Fibroblast of lung (primary cell): ENCODE measurements at regions not wholly inside any gene's neighbourhood (a gene's known extent, or its start where the extent isn't known, plus 50 kb on each side); places are given as distances from the start of the nearest gene placed in this dataset.
A peak's percentile ranks its signal among the peaks of the same experiment; 100 is the strongest.

ENCODE experiments used
- DNase-seq, 2 donors: peaks; one replicate each; pipeline versions ENCODE4 v3.0.0 to v3.0.0-alpha.2; 2010; ENCODE audit warnings: low read depth in 2 of 2
- H2AFZ ChIP-seq: 2 replicates; pipeline ENCODE4 v1.5.1; 2012; ENCODE audit warnings: low read length, control low read depth, inconsistent platforms
- H3K27ac ChIP-seq: 2 replicates; pipeline ENCODE4 v1.5.1; 2011; ENCODE audit warnings: low read length, control low read depth; ENCODE audit not compliant: insufficient read depth
- H3K27me3 ChIP-seq: 2 replicates; pipeline ENCODE4 v1.5.1; 2011; ENCODE audit warnings: mild to moderate bottlenecking, low read length; ENCODE audit not compliant: control insufficient read depth, insufficient read depth
- H3K36me3 ChIP-seq: 2 replicates; pipeline ENCODE4 v1.5.1; 2011; ENCODE audit warnings: low read length; ENCODE audit not compliant: control insufficient read depth, insufficient read depth
- H3K4me1 ChIP-seq: 2 replicates; pipeline ENCODE4 v1.5.1; 2011; ENCODE audit warnings: low read length; ENCODE audit not compliant: control insufficient read depth, insufficient read depth; ENCODE audit errors: extremely low read depth
- H3K4me2 ChIP-seq: 2 replicates; pipeline ENCODE4 v1.5.1; 2011; ENCODE audit warnings: low read length, control low read depth; ENCODE audit not compliant: insufficient read depth; ENCODE audit errors: extremely low read depth
- H3K4me3 ChIP-seq, 4 experiments: fragments of 200-600 bp in 1 of 4; sonication (generic) in 1 of 4; replicated peaks in 1 of 4; 2 replicates each; pipeline ENCODE4 v1.5.1; 2011 to 2016; ENCODE audit warnings: low read length in 4 of 4, low read depth in 3 of 4, mild to moderate bottlenecking in 3 of 4, control low read depth in 2 of 4, inconsistent platforms in 1 of 4, mixed read lengths in 1 of 4; ENCODE audit not compliant: insufficient read depth in 1 of 4; ENCODE audit errors: control extremely low read depth in 1 of 4
- H3K79me2 ChIP-seq: 2 replicates; pipeline ENCODE4 v1.5.1; 2012; ENCODE audit warnings: mild to moderate bottlenecking, low read length, inconsistent platforms; ENCODE audit not compliant: control insufficient read depth, insufficient read depth
- H3K9ac ChIP-seq: 2 replicates; pipeline ENCODE4 v1.5.1; 2011; ENCODE audit warnings: mild to moderate bottlenecking, low read length, control low read depth; ENCODE audit not compliant: insufficient read depth
- H3K9me3 ChIP-seq: 2 replicates; pipeline ENCODE4 v1.5.1; 2012; ENCODE audit warnings: low read depth, low read length; ENCODE audit not compliant: control insufficient read depth, insufficient read depth
- H4K20me1 ChIP-seq: 2 replicates; pipeline ENCODE4 v1.5.1; 2011; ENCODE audit warnings: low read length; ENCODE audit not compliant: control insufficient read depth, insufficient read depth; ENCODE audit errors: extremely low read depth
- EZH2 ChIP-seq: IDR thresholded peaks from 2 replicates; pipeline ENCODE4 v1.5.1; 2012; ENCODE audit warnings: low read length, control low read depth, mild to moderate bottlenecking; ENCODE audit errors: missing control alignments
- TF ChIP-seq, protein P1 (sequence below), 2 donors: IDR thresholded peaks in 1 of 2; conservative IDR thresholded peaks in 1 of 2; 1 replicate in 1 of 2; 2 replicates in 1 of 2; pipeline ENCODE4 v1.5.1; 2011 to 2012; ENCODE audit warnings: low read length in 2 of 2, control low read depth in 1 of 2, inconsistent platforms in 1 of 2, low read depth in 1 of 2, mild to moderate bottlenecking in 1 of 2

DNA sequence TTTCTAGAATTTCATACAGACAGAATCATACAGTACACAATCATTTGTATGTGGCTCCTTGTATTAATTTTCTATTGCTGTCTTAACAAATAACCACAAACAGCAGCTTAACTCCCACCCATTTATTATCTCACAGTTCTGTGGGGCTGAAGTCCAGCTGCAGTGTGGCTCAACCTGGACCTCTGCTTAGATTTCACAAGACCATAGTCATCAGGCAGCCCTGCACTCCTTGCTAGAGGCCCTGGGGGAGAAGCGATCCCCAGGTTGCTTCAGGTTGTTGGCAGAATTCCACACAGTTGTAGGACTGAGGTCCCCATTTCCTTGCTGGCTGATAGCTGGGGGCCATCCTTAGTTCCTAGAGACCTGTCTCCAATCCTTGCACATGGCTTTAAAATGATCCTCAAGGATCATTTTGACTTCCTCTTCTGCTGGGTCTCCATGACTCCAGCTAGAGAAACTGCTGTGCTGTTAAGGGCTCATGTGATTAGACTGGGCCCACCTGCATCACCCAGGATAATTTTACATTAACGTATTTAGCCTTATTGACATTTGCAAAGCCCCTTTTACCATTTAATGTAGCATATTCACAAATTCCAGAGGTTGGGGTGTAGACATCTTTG lies 60.9 kb upstream of the SMAD1 start:
- Histone ChIP-seq H3K27me3 (no peaks in the 10 kb centered on the region), H3K79me2 (no peaks in the 10 kb centered on the region), H3K9ac (no peak overlapping the region), H3K9me3 (no peaks in the 10 kb centered on the region), H3K36me3 (no peaks in the 10 kb centered on the region), H4K20me1 (no peaks in the 10 kb centered on the region), H2AFZ (no peak overlapping the region), H3K4me3 (no peak overlapping the region), H3K4me2 (no peak overlapping the region), H3K27ac (no peak overlapping the region), H3K4me1 (no peaks in the 10 kb centered on the region)
- DNase-seq: peak in 1 of 2 donors; percentile 5
- TF ChIP-seq EZH2: no peak
- TF ChIP-seq, protein P1, sequence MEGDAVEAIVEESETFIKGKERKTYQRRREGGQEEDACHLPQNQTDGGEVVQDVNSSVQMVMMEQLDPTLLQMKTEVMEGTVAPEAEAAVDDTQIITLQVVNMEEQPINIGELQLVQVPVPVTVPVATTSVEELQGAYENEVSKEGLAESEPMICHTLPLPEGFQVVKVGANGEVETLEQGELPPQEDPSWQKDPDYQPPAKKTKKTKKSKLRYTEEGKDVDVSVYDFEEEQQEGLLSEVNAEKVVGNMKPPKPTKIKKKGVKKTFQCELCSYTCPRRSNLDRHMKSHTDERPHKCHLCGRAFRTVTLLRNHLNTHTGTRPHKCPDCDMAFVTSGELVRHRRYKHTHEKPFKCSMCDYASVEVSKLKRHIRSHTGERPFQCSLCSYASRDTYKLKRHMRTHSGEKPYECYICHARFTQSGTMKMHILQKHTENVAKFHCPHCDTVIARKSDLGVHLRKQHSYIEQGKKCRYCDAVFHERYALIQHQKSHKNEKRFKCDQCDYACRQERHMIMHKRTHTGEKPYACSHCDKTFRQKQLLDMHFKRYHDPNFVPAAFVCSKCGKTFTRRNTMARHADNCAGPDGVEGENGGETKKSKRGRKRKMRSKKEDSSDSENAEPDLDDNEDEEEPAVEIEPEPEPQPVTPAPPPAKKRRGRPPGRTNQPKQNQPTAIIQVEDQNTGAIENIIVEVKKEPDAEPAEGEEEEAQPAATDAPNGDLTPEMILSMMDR (conservative IDR thresholded peaks at IDR 0.05 in 1 of 2, IDR thresholded peaks at IDR 0.05 in 1 of 2; ENCODE audit: low read depth in 1 of 2, low read length in 2 of 2): no peak

DNA sequence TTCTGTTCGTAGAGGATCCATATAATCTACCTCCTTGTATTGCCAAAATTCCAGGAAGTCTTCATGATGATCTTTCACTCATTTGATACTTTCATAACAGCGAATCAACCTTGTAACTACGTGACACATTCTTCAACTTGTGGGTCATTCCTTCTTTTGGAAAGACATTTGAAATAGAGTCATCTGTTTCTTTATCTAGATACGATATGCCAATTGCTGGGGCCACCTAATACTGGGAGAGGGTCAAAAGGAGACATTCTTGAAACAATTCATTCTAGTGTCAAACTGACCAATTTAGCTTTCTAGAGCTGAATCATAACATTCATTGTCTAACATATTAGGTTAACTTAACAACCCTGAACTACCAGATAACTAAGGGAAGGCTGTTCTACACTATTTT lies 62.9 kb upstream of the SMAD1 start:
- TF ChIP-seq EZH2: no peak
- TF ChIP-seq, protein P1 (conservative IDR thresholded peaks at IDR 0.05 in 1 of 2, IDR thresholded peaks at IDR 0.05 in 1 of 2; ENCODE audit: low read depth in 1 of 2, low read length in 2 of 2): no peak
- no peaks in the 10 kb centered on the region for H3K79me2 ChIP-seq
- no peaks in the 10 kb centered on the region for H4K20me1 ChIP-seq
- no peak overlapping the region for H3K9ac ChIP-seq
- H3K4me3 ChIP-seq: no peak overlapping the region
- H3K27me3 ChIP-seq: no peaks in the 10 kb centered on the region
- H3K36me3 ChIP-seq: no peaks in the 10 kb centered on the region
- H2AFZ ChIP-seq: no peak overlapping the region
- no peaks in the 10 kb centered on the region for H3K9me3 ChIP-seq
- H3K4me1 ChIP-seq: no peaks in the 10 kb centered on the region
- peak in 1 of 2 donors; percentile 18 for DNase-seq
- no peak overlapping the region for H3K4me2 ChIP-seq
- H3K27ac ChIP-seq: no peak overlapping the region

DNA sequence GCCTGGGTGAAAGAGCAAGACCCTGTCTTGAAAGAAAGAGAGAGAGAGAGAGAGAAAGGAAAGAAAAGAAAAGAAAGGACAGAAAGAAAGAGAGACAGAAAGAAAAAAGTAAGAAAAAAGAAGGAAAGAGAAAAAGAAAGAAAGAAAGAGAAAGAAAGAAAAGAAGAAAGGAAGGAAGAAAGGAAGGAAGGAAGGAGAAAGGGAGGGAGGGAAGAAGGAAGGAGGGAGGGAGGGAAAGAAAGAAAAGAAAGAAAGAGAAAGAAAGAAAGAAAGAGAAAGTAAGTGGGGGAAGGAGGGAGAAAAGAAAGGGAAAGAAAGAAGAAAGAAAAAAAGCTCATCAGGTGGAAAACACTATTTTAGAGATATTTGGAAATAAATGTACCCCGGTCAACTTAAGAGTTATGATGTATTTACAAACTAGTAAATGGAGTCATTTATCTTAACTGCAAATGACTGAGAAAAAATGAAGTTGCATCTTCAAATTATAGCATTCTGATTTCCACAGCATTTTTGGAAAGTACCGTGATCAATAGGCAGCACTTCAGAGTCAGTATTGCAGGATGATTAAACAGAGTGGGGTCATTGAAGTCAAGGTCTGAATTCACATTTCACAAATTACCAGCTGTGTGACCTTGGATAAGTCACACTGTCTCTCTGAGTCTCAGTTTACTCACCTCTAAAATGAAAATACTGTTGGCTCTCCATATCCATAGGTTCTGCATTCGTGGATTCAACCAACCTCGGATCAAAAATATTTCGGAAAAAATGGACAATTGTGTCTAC lies 64.1 kb upstream of the SMAD1 start:
- Histone ChIP-seq H3K4me3 (no peak overlapping the region), H3K36me3 (no peaks in the 10 kb centered on the region), H3K4me2 (no peak overlapping the region), H4K20me1 (no peaks in the 10 kb centered on the region), H3K27me3 (no peaks in the 10 kb centered on the region), H3K9ac (no peak overlapping the region), H3K9me3 (no peaks in the 10 kb centered on the region), H3K4me1 (no peaks in the 10 kb centered on the region), H3K79me2 (no peaks in the 10 kb centered on the region), H2AFZ (no peak overlapping the region), H3K27ac (no peak overlapping the region)
- TF ChIP-seq, protein P1 (conservative IDR thresholded peaks at IDR 0.05 in 1 of 2, IDR thresholded peaks at IDR 0.05 in 1 of 2; ENCODE audit: low read depth in 1 of 2, low read length in 2 of 2): no peak
- TF ChIP-seq EZH2: no peak
- no peak for DNase-seq
